Calu3 (cell line): ENCODE measurements at regions not wholly inside any gene's neighbourhood (a gene's known extent, or its start where the extent isn't known, plus 50 kb on each side); places are given as distances from the start of the nearest gene placed in this dataset.
A peak's percentile ranks its signal among the peaks of the same experiment; 100 is the strongest.

Source experiments
- BruUV-seq: library from RNA; stranded (reverse); fragments of 400-500 nt; replicated peaks from 2 replicates; lab custom pipeline; 2021; lab: Mats Ljungman, UMichigan
- CTCF ChIA-PET: fragments of 300-600 bp; sonication (Branson Sonifier 250); formaldehyde crosslinking; loops from one replicate; lab custom pipeline; 2022; ENCODE audit warnings: antibody characterized with exemption; lab: Charles Lee
- DNase-seq: peaks from one replicate; pipeline ENCODE4 v3.0.0; 2022
- H3K27ac Mint-ChIP-seq: one replicate; pipeline ENCODE4 v1.8.0; 2022; ENCODE audit warnings: mixed read lengths; ENCODE audit not compliant: unreplicated experiment
- H3K27me3 Mint-ChIP-seq: one replicate; pipeline ENCODE4 v1.8.0; 2022; ENCODE audit warnings: mixed read lengths; ENCODE audit not compliant: unreplicated experiment
- H3K36me3 Mint-ChIP-seq: one replicate; pipeline ENCODE4 v1.8.0; 2022; ENCODE audit warnings: mild to moderate bottlenecking, moderate library complexity, mixed read lengths; ENCODE audit not compliant: insufficient read depth, unreplicated experiment
- H3K4me1 Mint-ChIP-seq: one replicate; pipeline ENCODE4 v1.8.0; 2022; ENCODE audit warnings: mild to moderate bottlenecking, low read depth, mixed read lengths; ENCODE audit not compliant: unreplicated experiment
- H3K4me3 Mint-ChIP-seq: one replicate; pipeline ENCODE4 v1.8.0; 2022; ENCODE audit warnings: mild to moderate bottlenecking, low read depth, moderate library complexity, mixed read lengths; ENCODE audit not compliant: unreplicated experiment
- H3K9me3 Mint-ChIP-seq: one replicate; pipeline ENCODE4 v1.8.0; 2022; ENCODE audit warnings: low read depth, mixed read lengths; ENCODE audit not compliant: unreplicated experiment
- intact Hi-C: fragments of 100-400 bp; cut with micrococcal nuclease; formaldehyde crosslinking; loops from one replicate; pipeline ENCODE4 v1.10.0; 2022; ENCODE audit not compliant: unreplicated experiment
- TF ChIP-seq, protein P1 (sequence below): fragments of 200-600 bp; IDR thresholded peaks from one replicate; pipeline ENCODE4 v1.8.0; 2022; ENCODE audit warnings: antibody characterized with exemption; ENCODE audit not compliant: unreplicated experiment

DNA sequence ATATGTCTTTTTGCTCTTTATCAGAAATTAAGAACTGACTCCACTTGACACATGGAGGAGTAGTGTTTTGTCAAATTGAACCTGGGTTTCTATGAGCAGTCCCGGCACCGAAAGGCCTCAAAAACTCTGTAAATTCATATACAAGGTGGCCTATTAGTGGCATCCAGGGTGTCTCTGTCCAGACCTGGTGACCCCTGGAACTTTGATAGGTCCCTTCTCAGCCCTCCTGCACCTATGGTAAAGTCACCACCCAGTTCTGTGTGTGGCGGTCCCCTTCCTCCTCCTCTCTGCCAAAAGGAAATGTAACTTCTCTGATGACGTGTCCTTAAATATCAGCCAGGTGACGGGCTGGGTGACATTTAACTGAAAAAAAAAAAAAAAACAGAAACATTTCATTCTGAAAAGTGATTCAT, 204.0 kb upstream of the FOXN3 start:
- Mint-ChIP-seq H3K9me3 (no peaks in the 10 kb centered on the region), H3K4me3 (no peak overlapping the region), H3K27ac (no peak overlapping the region), H3K27me3 (peaks cover 60% of the 10 kb centered on the region), H3K4me1 (no peaks in the 10 kb centered on the region), H3K36me3 (no peaks in the 10 kb centered on the region)
- DNase-seq = no peak
- intact Hi-C loops = no loop called here
- TF ChIP-seq, protein P1, sequence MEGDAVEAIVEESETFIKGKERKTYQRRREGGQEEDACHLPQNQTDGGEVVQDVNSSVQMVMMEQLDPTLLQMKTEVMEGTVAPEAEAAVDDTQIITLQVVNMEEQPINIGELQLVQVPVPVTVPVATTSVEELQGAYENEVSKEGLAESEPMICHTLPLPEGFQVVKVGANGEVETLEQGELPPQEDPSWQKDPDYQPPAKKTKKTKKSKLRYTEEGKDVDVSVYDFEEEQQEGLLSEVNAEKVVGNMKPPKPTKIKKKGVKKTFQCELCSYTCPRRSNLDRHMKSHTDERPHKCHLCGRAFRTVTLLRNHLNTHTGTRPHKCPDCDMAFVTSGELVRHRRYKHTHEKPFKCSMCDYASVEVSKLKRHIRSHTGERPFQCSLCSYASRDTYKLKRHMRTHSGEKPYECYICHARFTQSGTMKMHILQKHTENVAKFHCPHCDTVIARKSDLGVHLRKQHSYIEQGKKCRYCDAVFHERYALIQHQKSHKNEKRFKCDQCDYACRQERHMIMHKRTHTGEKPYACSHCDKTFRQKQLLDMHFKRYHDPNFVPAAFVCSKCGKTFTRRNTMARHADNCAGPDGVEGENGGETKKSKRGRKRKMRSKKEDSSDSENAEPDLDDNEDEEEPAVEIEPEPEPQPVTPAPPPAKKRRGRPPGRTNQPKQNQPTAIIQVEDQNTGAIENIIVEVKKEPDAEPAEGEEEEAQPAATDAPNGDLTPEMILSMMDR = no peak
- CTCF ChIA-PET = no interaction called here
- no TSS peak for BruUV-seq

DNA sequence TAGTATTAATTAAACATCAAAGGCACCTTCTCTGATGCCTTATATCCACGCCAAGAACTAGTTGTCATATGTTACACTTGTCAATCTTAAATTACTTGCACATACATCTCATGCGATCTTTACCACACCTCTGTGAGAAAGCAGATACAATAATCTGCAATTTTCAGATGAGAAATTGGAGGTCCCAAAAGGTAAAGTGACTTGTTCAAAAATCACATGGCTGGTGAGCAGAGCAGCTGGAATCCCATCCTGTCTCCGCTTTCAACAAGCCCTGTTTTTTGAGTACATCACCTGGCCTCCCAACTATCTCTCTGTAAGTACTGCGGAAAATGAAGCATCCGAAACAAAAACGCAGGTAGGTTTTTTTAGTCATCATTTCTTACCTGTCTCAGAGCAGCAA, 203.4 kb upstream of the FOXN3 start:
- no peak overlapping the region for H3K27ac Mint-ChIP-seq
- intact Hi-C loops = no loop called here
- CTCF ChIA-PET = no interaction called here
- H3K4me1 Mint-ChIP-seq = no peaks in the 10 kb centered on the region
- no peaks in the 10 kb centered on the region for H3K9me3 Mint-ChIP-seq
- H3K27me3 Mint-ChIP-seq = peaks cover 62% of the 10 kb centered on the region
- DNase-seq = no peak
- BruUV-seq = no TSS peak
- no peak overlapping the region for H3K4me3 Mint-ChIP-seq
- TF ChIP-seq, protein P1 = no peak
- H3K36me3 Mint-ChIP-seq = no peaks in the 10 kb centered on the region

DNA sequence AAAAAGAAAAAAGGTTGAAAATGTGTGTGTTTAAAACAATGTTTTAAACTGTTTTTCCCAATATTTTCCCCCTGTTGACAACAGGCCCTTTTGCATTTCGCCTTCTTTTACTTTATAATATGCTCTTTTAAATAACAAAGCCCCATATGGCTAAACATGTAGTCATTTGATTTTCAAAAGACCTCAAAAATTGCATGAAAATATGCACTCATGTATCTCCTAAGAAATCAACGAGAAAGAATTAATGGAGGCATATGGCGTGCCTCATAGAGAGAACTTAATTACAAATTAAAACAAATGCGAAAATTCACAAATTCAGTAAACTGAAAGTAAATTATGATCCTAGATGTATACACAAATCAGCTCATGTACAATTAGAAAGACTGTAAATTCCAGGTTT, 202.6 kb upstream of the FOXN3 start:
- Mint-ChIP-seq H3K27ac (no peak overlapping the region), H3K4me1 (no peaks in the 10 kb centered on the region), H3K9me3 (no peaks in the 10 kb centered on the region), H3K27me3 (peaks cover 70% of the 10 kb centered on the region), H3K4me3 (peak overlapping the region; percentile 50), H3K36me3 (no peaks in the 10 kb centered on the region)
- CTCF ChIA-PET = no interaction called here
- no peak for DNase-seq
- intact Hi-C loops = no loop called here
- TF ChIP-seq, protein P1 = no peak
- BruUV-seq = no TSS peak

DNA sequence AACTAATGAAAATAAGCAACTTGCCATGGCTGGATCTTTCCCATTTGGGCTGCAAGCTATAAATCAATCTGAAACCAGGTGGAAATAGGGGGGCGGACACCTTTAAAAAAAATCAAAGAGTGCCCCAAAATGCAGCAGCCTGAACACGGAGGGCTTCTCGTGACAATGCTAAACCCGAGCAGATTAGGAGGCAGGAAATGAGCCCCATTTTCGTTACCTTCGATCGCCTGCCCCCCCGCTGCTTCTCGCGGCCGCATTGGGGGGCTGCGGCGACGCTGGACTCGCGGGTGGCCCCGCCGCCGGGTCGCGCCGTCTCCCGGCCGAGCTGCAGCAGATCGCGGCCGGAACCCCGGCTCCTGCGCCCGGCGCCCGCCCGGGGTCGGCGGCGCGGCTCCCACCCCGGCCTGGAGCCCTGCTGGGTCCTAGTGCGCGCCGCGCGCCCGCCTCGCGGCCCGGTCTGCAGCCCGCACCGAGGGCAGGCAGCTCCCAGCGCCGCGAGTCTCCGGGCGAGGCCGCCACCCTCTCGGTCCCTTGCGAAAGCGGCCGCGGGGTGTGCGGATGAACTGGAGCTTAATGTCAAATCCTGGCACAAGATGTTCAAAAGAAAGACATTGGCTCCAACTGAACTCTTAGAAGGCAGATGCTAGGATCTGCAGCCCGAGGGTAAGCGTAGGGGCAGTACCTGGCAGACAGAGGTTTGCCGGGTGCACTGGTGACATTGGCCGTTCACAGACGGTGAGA, 201.9 kb upstream of the FOXN3 start:
- TF ChIP-seq, protein P1 = no peak
- H3K27ac Mint-ChIP-seq = no peak overlapping the region
- BruUV-seq = no TSS peak

More for the DNA sequence above, 201.9 kb upstream of the FOXN3 start:
- H3K4me1 Mint-ChIP-seq = no peaks in the 10 kb centered on the region
- no peaks in the 10 kb centered on the region for H3K36me3 Mint-ChIP-seq
- peak; percentile 46 for DNase-seq
- intact Hi-C loops = no loop called here
- CTCF ChIA-PET = interaction anchor here (0.6 kb wide), 1 partner anchor 207 kb away, joined by 3 read pairs; no protein-coding TSS in a partner anchor
- H3K4me3 Mint-ChIP-seq = peak overlapping the region; percentile 50
- H3K27me3 Mint-ChIP-seq = peaks cover 76% of the 10 kb centered on the region
- H3K9me3 Mint-ChIP-seq = no peaks in the 10 kb centered on the region
